ENCODE measurements at regions not wholly inside any gene's neighbourhood (a gene's known extent, or its start where the extent isn't known, plus 50 kb on each side); places are given as distances from the start of the nearest gene placed in this dataset.

DNA sequence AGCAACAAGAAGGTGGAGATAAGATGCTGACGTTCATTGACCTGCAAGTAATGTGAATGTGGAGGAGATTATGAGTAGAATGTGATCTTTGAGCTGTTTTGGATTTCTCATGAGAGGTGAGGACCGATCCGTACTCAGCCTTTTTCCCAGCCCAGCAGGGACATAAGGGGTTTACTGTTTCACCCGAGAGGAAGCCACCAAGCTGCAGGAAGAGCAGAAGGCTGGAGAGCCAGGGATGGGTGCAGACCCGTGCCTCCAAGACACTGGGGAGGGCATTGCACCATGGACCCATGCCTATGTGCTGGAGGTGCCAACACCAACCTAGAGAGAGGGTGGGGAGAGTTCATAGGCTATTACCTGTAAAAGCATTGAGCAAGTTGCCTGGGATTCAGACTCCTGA, 206.0 kb upstream of the DIO3 start:
- TF ChIP-seq, protein P1, sequence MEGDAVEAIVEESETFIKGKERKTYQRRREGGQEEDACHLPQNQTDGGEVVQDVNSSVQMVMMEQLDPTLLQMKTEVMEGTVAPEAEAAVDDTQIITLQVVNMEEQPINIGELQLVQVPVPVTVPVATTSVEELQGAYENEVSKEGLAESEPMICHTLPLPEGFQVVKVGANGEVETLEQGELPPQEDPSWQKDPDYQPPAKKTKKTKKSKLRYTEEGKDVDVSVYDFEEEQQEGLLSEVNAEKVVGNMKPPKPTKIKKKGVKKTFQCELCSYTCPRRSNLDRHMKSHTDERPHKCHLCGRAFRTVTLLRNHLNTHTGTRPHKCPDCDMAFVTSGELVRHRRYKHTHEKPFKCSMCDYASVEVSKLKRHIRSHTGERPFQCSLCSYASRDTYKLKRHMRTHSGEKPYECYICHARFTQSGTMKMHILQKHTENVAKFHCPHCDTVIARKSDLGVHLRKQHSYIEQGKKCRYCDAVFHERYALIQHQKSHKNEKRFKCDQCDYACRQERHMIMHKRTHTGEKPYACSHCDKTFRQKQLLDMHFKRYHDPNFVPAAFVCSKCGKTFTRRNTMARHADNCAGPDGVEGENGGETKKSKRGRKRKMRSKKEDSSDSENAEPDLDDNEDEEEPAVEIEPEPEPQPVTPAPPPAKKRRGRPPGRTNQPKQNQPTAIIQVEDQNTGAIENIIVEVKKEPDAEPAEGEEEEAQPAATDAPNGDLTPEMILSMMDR (IDR thresholded peaks at IDR 0.05) = no peak
- TF ChIP-seq POLR2A (IDR thresholded peaks at IDR 0.05) = no peak
- no peak for TF ChIP-seq EP300 (IDR thresholded peaks at IDR 0.05)

All from suprapubic skin (tissue), 3 donors.